ENCODE measurements at regions not wholly inside any gene's neighbourhood (a gene's known extent, or its start where the extent isn't known, plus 50 kb on each side); places are given as distances from the start of the nearest gene placed in this dataset.

- no peak for DNase-seq (ENCODE audit: low read depth, low spot score)
Observed at GRCh38 chr7:25978466-25978865, 173.5 kb upstream of the NFE2L3 start.

GRCh38 chr7:25979605-25980004, 172.4 kb upstream of the NFE2L3 start:
- DNase-seq (ENCODE audit: low read depth, low spot score) = no peak

GRCh38 chr7:25982684-25983083, 169.3 kb upstream of the NFE2L3 start:
- no peak for DNase-seq (ENCODE audit: low read depth, low spot score)

DNA sequence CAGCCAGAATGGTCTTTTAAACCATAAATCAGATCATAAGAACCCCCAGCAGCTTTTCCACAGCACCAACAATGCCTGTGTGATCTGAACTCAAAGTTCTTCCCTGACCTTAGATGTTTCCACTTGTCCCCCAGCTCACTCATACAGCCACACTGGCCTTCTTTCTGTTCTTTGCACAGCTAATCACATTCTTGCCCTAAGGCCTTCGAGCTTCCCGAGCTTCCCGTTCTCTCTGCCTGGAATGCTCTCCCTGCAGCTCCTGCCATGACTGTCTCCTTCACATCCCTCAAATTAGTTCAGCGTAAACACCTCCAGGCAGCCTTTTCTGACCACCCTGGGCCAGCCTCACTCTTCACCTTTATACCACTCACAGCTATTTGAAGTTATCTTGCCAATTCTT, 166.8 kb upstream of the NFE2L3 start:
- DNase-seq (ENCODE audit: low read depth, low spot score) = no peak

DNA sequence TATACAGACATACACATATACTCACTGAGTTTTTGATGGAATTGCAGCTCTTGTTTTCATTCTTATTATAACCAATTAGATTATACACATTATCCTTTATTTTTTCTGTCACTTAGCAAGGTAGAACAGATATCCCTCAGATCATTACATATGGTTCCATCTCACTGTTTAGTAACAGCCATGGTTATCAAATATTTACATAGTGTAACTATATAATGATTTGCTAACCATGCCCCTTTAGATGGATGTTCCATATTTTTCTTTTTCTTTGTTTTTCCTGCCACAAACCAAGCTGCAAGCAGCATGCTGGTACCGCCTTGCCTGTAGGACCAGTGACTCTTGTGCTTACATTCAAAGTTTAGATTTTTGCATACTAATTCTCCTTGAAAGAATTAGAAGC, 163.4 kb upstream of the NFE2L3 start:
- DNase-seq (ENCODE audit: low read depth, low spot score) = no peak

GRCh38 chr7:25989140-25989705, 162.8 kb upstream of the NFE2L3 start:
- DNase-seq (ENCODE audit: low read depth, low spot score) = no peak

- no peak for DNase-seq (ENCODE audit: low read depth, low spot score)
Observed at GRCh38 chr7:25994433-25994994, 157.5 kb upstream of the NFE2L3 start.

DNA sequence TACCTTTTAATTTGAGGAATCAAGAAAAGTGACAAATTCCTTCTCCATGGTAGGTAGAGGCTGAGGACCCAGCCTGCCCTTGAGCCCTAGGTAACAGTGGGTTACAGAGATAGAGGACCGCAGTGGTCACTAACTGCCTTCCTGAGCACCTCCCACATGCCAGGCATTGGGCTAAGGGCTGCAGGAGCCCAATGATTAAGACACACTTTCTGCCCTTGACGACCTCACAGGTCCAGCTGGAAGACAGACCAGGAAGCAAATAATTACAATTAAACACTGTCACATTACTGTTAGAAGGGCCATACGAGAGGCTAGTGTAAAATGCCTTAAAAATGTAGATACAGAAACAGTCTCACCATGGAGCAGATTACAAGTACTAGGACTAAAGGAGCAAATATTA, 156.8 kb upstream of the NFE2L3 start:
- DNase-seq (ENCODE audit: low read depth, low spot score) = no peak

GRCh38 chr7:25996006-25996408, 156.0 kb upstream of the NFE2L3 start:
- no peak for DNase-seq (ENCODE audit: low read depth, low spot score)

- DNase-seq (ENCODE audit: low read depth, low spot score) = no peak
Observed at GRCh38 chr7:25998499-25998898, 153.5 kb upstream of the NFE2L3 start.

GRCh38 chr7:26000841-26001240, 151.2 kb upstream of the NFE2L3 start:
- DNase-seq (ENCODE audit: low read depth, low spot score) = no peak

DNA sequence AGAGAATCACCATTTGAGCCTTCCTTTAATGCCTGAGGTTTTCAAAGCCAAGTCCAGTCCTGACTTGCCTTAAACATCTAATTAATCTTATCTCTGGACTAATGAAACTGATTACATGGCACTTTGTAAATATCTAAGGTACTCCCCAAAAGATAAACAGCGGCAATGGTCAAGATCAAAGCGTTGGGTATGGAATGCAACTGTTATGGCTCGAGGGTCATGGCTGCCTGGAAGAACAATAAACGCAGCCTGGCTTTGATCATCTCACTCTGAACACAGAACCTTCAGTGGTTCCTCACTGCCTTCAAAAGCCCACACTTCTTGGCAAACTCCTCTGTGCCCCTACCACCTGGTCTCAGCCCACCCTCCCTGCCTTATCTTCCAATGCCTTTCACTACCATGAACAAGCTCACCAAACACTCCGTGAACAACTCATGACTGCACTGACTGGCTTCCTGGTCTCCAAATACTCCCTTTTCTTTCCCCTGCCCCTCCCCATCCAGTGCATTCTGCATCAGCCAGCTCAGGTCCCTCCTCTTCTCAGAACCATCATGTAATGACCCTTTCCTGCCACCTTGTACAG, 150.2 kb upstream of the NFE2L3 start:
- no peak for DNase-seq (ENCODE audit: low read depth, low spot score)

- no peak for DNase-seq (ENCODE audit: low read depth, low spot score)
Observed at GRCh38 chr7:26005683-26006410, 146.2 kb upstream of the NFE2L3 start.

GRCh38 chr7:26006426-26006825, 145.6 kb upstream of the NFE2L3 start:
- no peak for DNase-seq (ENCODE audit: low read depth, low spot score)

GRCh38 chr7:26007510-26007909, 144.5 kb upstream of the NFE2L3 start:
- DNase-seq (ENCODE audit: low read depth, low spot score) = no peak

DNA sequence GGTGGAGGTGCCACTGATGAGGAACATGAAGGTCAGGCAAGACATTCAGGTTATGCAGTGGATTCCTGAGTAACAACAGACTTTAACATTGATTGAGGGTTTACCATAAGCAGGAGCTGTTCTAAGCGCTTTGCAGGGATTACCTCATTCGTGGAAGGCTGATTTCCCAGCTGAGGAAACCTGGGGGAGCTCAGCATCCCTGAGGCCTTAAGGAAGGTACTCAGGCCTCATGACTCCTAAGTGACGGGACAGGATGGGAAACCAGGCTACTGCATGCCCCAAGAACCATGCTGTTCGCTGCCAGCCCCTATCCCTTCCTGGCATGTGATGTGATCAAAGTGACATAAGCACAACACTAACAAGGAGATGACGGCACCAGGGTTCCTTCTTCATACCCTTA, 143.6 kb upstream of the NFE2L3 start:
- DNase-seq (ENCODE audit: low read depth, low spot score) = no peak

DNA sequence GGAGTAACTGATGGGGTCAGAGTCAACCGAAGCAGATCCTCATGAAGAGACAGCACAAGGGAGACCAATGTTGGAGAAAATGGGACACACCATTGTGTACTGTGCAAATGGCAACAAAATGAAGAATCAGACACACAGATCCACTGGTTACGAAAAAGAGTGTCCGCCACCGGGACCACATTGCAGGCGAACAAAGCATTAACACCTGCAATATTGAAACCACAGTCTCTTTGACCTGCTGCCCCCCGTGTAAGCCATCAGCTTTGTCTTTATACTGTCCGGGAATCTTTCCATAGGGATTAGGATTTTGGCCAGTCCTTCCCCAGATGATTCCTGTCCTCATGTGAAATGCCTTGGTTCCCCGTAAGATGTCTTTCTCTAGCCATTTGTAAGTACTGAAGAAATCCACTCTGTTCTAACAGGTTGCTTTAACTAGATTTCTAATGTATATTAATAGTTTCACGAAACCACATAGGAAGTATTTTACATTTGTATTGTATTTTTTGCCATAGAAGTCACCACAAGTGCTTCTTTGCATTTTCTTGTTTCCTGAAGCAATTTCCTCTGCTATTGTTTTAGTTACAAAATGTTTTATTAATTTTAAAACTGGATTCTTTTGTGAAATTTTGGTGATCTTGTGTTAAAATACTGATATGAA, 140.8 kb upstream of the NFE2L3 start:
- no peak for DNase-seq (ENCODE audit: low read depth, low spot score)

GRCh38 chr7:26013551-26014083, 138.4 kb upstream of the NFE2L3 start:
- DNase-seq (ENCODE audit: low read depth, low spot score) = no peak

GRCh38 chr7:26022982-26023381, 129.0 kb upstream of the NFE2L3 start:
- DNase-seq (ENCODE audit: low read depth, low spot score) = no peak

GRCh38 chr7:26029911-26030310, 122.1 kb upstream of the NFE2L3 start:
- DNase-seq (ENCODE audit: low read depth, low spot score) = no peak

DNA sequence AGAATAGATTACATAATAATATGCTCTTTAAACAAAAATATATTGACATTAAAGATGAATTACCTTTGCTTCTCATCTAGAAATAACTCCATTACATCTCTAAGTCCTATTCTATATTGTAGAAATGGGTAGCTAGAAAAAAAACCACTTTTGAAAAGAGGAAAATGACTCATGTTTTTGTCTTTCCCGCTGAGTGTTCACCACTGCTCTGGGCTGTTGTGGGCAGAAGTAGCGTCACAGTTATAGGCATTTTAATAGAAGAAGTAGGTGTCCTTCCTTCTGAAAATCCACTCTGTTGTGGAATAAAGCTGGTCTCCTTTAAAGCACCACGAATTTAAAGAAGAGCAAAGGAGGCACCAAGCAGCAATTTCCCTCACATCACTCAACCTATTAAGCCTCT, 117.6 kb upstream of the NFE2L3 start:
- no peak for DNase-seq (ENCODE audit: low read depth, low spot score)

- DNase-seq (ENCODE audit: low read depth, low spot score) = no peak
Observed at GRCh38 chr7:26035552-26035951, 116.4 kb upstream of the NFE2L3 start.

All from activated CD4-positive, CD25-positive, alpha-beta regulatory T cell treated with anti-CD3 and anti-CD28 coated beads, Interleukin-2, amount 50 U/mL, for 16 hours (primary cell).